ENCODE measurements at regions not wholly inside any gene's neighbourhood (a gene's known extent, or its start where the extent isn't known, plus 50 kb on each side); places are given as distances from the start of the nearest gene placed in this dataset.

DNA sequence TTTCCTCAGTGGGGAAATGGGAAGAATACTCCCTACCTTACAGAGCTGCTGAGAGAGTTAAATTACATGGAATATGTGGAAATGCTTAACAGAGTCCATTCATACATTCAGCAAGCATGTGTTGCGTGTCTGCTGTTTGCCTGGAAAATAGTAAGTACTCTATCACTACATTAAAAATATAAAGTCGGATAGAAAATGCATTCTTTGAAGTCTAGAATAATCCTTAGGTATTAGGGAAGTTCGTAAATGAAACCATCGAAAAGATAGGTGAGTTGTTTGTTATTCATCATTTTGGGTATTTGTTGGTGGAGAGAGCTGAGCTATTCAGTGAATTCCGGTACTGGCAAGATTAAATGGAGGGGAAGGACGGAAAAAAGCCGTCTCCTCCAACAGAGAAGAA, 200.1 kb downstream of the OPA1 start:
- H3K4me3 ChIP-seq (ENCODE audit: low read depth, poor library complexity, severe bottlenecking) = no peak overlapping the region
- intact Hi-C loops (cut with DNase I; ENCODE audit: low total_unique reads) = no loop called here
- DNase-seq (ENCODE audit: low spot score in 2 of 2) = no peak
- TF ChIP-seq POLR2A (IDR thresholded peaks at IDR 0.05) = no peak
- TF ChIP-seq, protein P1, sequence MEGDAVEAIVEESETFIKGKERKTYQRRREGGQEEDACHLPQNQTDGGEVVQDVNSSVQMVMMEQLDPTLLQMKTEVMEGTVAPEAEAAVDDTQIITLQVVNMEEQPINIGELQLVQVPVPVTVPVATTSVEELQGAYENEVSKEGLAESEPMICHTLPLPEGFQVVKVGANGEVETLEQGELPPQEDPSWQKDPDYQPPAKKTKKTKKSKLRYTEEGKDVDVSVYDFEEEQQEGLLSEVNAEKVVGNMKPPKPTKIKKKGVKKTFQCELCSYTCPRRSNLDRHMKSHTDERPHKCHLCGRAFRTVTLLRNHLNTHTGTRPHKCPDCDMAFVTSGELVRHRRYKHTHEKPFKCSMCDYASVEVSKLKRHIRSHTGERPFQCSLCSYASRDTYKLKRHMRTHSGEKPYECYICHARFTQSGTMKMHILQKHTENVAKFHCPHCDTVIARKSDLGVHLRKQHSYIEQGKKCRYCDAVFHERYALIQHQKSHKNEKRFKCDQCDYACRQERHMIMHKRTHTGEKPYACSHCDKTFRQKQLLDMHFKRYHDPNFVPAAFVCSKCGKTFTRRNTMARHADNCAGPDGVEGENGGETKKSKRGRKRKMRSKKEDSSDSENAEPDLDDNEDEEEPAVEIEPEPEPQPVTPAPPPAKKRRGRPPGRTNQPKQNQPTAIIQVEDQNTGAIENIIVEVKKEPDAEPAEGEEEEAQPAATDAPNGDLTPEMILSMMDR (IDR thresholded peaks at IDR 0.05) = no peak
- 94 to 95% methylated on average over 7 of the region's 7 CpGs for WGBS, 2 donors

DNA sequence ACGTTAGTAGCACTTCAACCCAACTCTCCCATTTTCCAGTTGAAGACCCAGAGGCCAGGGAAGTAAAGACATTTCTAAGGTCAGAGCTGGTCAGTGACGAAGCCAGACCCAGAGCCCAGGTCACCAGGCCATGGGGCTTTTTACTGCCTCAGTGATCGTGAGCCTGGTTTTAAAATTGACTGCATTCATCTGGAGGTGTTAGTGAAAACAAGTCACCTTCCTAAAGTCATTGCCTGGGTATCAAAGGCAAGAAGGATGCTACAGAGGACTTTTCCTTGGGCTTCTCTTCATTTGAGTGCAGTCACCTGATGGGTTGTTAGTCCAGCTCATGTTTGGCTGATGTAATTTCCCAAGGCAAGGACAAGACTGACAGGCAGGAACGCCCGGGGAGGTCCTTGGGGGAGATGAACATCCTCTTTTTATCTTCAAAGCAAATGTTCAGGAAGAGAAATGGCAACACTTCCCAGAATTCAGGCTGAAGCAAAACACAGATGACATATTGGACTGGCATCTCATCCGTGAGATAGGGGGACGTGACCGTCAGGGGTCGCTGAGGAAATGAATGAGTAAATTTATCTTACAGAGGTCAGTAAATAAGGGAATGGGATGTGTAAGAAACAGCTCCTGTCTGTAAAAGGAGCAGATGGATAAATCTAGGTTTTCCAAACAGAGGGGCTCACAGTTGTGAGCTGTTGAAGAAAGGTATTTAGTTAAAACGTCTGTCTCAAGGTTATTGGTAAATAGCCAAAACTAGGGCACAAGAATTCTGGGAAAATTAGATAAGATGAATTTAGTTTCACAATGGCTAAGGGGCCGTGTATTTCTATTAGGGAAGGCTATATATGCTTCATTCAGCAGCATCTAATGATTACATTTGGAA, 201.2 kb downstream of the OPA1 start:
- 65 to 71% methylated on average over 11 of the region's 11 CpGs for WGBS, 2 donors
- TF ChIP-seq, protein P1 (IDR thresholded peaks at IDR 0.05) = no peak
- no peak for TF ChIP-seq POLR2A (IDR thresholded peaks at IDR 0.05)
- intact Hi-C loops (cut with DNase I; ENCODE audit: low total_unique reads) = no loop called here
- H3K4me3 ChIP-seq (ENCODE audit: low read depth, poor library complexity, severe bottlenecking) = no peak overlapping the region
- DNase-seq (ENCODE audit: low spot score in 2 of 2) = peak in 1 of 2 donors; percentile 74

DNA sequence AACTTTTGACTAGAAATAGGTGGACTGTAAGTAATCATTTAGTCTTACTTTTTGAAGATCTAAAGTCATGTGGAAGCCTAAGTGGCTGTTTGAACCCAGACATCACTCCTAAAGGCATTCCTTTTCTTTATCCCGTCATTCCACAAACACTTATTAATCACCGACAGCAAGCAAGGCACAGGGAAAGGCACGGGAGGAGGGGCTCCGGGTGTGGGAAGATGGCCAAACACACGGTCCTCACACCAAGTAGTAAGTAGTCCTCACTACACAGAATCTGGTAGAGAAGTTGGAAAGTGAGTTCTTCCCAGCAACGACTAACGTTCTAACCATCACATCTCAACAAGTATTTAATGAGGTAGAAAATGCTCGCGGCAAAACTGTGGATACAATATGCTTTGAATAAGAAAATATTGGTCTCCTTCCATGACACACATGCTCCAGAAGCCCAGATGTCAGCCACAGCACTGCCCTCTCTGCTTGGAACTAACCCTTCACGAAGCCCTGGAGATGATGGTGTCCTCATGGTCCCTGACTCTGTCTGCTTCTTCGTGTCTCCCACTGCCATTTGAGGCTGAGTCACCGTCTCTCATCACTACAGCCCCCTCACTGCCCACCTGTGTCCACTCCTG, 202.2 kb downstream of the OPA1 start:
- DNase-seq (ENCODE audit: low spot score in 2 of 2) = peak in 1 of 2 donors; percentile 63
- TF ChIP-seq, protein P1 (IDR thresholded peaks at IDR 0.05) = no peak
- TF ChIP-seq POLR2A (IDR thresholded peaks at IDR 0.05) = no peak

DNA sequence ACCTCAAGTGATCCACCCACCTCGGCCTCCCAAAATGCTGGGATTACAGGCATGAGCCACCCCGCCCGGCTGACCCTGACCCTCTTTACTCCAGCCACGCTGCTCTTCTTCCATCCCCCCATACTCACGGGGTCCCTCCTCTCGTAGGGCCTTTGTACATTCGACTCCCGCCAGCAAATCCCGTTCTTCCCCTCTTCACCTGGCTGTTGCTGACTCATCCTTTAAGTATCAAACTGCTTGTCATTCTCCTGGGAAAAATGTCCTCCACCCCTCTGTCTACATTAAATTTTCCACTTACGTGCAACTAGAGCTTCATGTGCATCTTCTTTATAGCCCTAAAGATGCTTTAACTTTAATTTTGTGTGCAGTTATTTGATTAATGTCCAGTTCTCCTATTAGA, 203.1 kb downstream of the OPA1 start:
- intact Hi-C loops (cut with DNase I; ENCODE audit: low total_unique reads) = no loop called here
- peak in 1 of 2 donors; percentile 40 for DNase-seq (ENCODE audit: low spot score in 2 of 2)
- WGBS, 2 donors = 82% methylated on average over 10 of the region's 10 CpGs
- no peak overlapping the region for H3K4me3 ChIP-seq (ENCODE audit: low read depth, poor library complexity, severe bottlenecking)
- TF ChIP-seq POLR2A (IDR thresholded peaks at IDR 0.05) = no peak
- TF ChIP-seq, protein P1 (IDR thresholded peaks at IDR 0.05) = no peak

More for the DNA sequence above, 202.2 kb downstream of the OPA1 start:
- intact Hi-C loops (cut with DNase I; ENCODE audit: low total_unique reads) = no loop called here
- 61 to 65% methylated on average over 12 of the region's 12 CpGs for WGBS, 2 donors
- no peak overlapping the region for H3K4me3 ChIP-seq (ENCODE audit: low read depth, poor library complexity, severe bottlenecking)

DNA sequence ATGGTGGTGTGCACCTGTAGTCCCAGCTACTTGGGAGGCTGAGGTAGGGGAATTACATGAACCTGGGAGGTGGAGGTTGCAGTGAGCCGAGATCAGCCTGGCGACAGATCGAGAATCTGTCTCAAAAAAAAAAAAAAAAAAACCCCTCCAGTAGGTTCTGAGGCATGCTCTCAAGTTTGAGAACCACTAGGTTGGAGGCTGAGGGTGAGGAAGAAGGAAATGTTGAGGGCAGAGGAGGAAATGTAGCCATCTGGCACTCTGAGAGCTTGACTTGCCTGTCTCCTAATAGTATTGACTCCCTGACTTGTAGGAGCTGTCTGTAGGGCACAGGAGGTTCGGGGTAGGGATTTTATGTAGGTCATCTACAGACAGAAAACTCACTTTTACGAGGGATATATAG, 204.6 kb downstream of the OPA1 start:
- no peak for DNase-seq (ENCODE audit: low spot score in 2 of 2)
- H3K4me3 ChIP-seq (ENCODE audit: low read depth, poor library complexity, severe bottlenecking) = no peak overlapping the region
- TF ChIP-seq, protein P1 (IDR thresholded peaks at IDR 0.05) = no peak
- no peak for TF ChIP-seq POLR2A (IDR thresholded peaks at IDR 0.05)
- 90 to 96% methylated on average over 5 of the region's 5 CpGs for WGBS, 2 donors
- intact Hi-C loops (cut with DNase I; ENCODE audit: low total_unique reads) = no loop called here

All from lower leg skin (tissue), 4 donors.